GM19351 (cell line): ENCODE measurements at regions not wholly inside any gene's neighbourhood (a gene's known extent, or its start where the extent isn't known, plus 50 kb on each side); places are given as distances from the start of the nearest gene placed in this dataset.
"Not testable (repeated sequence)": the region's sequence is repeated elsewhere in the genome, so short reads cannot be mapped to it uniquely, and the experiment has no call there.

Experiments
- ATAC-seq: cut with Tn5 transposase; IDR thresholded peaks from one replicate; pipeline ENCODE4 v1.9.1; 2021; ENCODE audit warnings: mild to moderate bottlenecking, moderate library complexity; ENCODE audit not compliant: unreplicated experiment

- ATAC-seq: no peak
Measured at GRCh38 chr15:35691891-35692867, 146.2 kb upstream of the DPH6 start.

GRCh38 chr15:35693286-35693685 is 147.3 kb upstream of the DPH6 start:
- ATAC-seq: no peak

- no peak for ATAC-seq
Measured at GRCh38 chr15:35693886-35694285, 147.9 kb upstream of the DPH6 start.

GRCh38 chr15:35695003-35695402 is 149.0 kb upstream of the DPH6 start:
- no peak for ATAC-seq

- no peak for ATAC-seq
Measured at GRCh38 chr15:35696767-35697231, 150.8 kb upstream of the DPH6 start.

GRCh38 chr15:35697549-35698299 is 151.8 kb upstream of the DPH6 start:
- no peak for ATAC-seq

- ATAC-seq: no peak
Measured at GRCh38 chr15:35698331-35698730, 152.4 kb upstream of the DPH6 start.

- no peak for ATAC-seq
Measured at GRCh38 chr15:35698966-35699575, 153.1 kb upstream of the DPH6 start.

- not testable (repeated sequence) for ATAC-seq
Measured at GRCh38 chr15:35700091-35700593, 154.2 kb upstream of the DPH6 start.

GRCh38 chr15:35701402-35702046 is 155.6 kb upstream of the DPH6 start:
- ATAC-seq: no peak

GRCh38 chr15:35702946-35703495 is 157.1 kb upstream of the DPH6 start:
- no peak for ATAC-seq

GRCh38 chr15:35705030-35705883 is 159.3 kb upstream of the DPH6 start:
- ATAC-seq: no peak

- ATAC-seq: no peak
Measured at GRCh38 chr15:35705884-35706585, 160.1 kb upstream of the DPH6 start.

- no peak for ATAC-seq
Measured at GRCh38 chr15:35712956-35713355, 167.0 kb upstream of the DPH6 start.

GRCh38 chr15:35713733-35714132 is 167.8 kb upstream of the DPH6 start:
- no peak for ATAC-seq

- no peak for ATAC-seq
Measured at GRCh38 chr15:35717721-35718120, 171.8 kb upstream of the DPH6 start.

GRCh38 chr15:35720019-35720418 is 174.1 kb upstream of the DPH6 start:
- ATAC-seq: no peak

GRCh38 chr15:35720984-35721383 is 175.0 kb upstream of the DPH6 start:
- ATAC-seq: no peak

GRCh38 chr15:35721751-35722150 is 175.8 kb upstream of the DPH6 start:
- ATAC-seq: no peak
